Stimulated activated CD8-positive, alpha-beta memory T cell treated with anti-CD3 and anti-CD28 coated beads, Interleukin-7, amount 100 ng/mL, for 1 hour (primary cell): ENCODE measurements at regions not wholly inside any gene's neighbourhood (a gene's known extent, or its start where the extent isn't known, plus 50 kb on each side); places are given as distances from the start of the nearest gene placed in this dataset.
"Not testable (repeated sequence)": the region's sequence is repeated elsewhere in the genome, so short reads cannot be mapped to it uniquely, and the experiment has no call there.

ENCODE experiments used
- DNase-seq, 2 donors: peaks; one replicate each; pipeline ENCODE4 v3.0.0-alpha.2; 2020; ENCODE audit warnings: low read depth in 2 of 2

DNA sequence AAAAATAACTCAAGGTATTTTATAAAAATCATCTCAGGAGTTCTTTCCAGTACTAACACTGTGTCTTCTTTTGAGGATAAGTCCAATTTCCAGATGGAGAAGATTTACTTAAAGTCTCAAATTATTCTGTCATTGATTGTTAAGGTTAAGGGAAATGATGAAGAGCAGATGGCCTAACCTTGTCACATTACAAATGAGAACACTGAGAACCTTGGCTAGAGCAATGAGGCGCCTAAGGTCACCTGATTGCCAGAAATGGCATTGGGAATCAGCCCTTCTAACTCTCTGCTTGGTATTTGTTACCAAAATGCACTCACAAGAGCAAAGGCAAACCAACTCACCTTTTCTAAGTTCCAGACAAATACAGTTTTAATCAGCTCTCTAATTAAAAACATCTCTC lies 835.1 kb downstream of the RNF144A start:
- DNase-seq: no peak

DNA sequence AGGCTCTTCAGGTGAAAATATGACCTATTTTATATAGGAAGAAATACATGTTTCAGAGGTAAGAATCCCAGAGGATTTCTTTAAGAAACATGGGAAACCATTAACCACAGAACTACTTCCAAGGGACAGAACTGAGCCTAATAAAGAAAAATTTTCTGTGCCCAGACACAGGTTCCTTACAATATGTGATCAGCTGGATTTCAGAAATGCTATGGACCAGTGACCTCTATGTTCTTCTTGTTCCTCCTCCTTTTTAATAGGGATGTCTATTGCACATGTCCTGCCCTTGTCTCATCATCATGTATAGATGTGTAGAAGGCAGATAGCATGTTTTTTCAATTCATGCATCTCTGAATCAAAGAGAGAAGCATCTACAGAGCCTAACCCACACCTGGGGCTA lies 836.6 kb downstream of the RNF144A start:
- DNase-seq: no peak

DNA sequence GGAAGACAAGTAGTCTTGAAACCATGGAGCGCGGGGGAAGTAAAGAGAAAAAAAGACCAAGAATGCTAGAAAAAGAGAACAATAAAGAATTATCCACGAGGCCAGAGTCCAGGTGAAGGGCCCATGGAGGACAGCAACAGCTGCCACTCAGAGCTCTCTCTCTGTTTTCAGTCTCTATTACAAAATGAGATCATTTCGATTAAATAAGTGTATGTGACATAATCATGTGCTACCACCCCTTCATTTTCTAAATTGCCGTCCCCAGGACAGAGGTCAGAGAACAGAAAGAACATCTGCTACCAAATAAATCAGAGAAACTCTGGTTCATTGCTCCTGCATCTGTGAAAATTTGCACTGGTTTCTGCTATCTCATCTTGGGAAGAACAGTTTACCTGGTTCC lies 838.7 kb downstream of the RNF144A start:
- DNase-seq: no peak

DNA sequence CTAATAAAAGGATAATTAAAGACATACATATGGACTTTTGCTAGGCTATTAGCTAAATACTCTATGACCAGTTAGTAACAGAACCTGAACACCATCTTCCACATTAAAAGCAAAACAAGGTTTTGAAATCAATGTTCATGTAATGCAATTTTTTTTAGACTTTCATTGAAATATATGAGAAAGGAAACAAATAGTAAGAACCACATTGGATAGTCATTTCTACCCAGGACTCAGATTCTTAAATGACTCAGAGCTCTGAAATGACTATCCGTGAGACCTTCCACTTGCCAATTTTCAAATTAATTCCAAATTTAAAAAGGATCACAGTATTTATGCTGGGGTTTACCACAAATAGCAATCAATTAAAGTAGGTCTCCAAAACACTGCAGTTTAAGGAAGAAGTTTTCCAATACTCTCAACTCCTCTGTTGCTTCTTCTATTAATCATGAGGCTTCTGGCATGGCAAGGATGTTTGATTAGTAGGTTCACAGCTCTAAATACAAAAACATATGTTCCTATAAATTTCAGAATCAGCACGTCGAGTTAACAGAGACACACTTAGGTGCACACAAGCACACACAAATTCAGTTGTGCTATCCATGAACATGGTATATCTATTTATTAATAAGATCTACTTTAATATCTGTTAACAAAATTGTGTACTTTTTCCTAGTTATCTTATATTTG lies 841.0 kb downstream of the RNF144A start:
- DNase-seq: no peak

DNA sequence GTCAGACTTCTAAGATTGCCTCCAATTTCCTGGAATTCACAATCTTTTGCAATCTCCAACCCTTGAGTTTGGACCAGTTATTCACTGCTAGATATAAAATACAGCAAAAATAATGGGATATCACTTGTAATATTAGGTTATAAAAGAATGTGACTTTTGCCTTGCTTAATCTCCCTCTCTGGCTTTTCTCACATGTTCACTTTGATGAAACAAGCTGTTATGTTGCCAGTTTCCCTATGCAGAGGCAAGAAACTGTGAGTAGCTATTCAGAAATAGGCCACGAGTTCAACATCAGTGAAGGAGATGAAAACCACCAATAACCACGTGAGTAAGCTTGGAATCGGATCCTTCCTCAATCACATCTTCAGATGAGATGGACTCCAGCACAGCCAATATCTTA lies 842.7 kb downstream of the RNF144A start:
- DNase-seq: no peak

DNA sequence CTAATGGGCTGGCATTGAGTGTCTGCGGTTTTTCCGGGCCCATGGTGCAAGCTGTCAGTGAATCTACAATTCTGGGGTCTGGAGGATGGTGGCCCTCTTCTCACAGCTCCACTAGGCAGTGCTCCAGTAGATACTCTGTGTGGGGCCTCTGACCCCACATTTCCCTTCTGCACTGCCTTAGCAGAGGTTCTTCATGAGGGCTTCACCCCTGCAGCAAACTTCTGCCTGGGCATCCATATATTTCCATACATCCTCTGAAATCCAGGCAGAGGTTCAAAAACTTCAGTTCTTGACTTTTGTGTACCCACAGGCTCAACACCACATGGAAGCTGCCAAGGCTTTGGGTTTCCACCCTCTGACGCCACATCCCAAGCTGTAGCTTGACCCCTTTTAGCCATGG lies 846.2 kb downstream of the RNF144A start:
- DNase-seq: not testable (repeated sequence)

DNA sequence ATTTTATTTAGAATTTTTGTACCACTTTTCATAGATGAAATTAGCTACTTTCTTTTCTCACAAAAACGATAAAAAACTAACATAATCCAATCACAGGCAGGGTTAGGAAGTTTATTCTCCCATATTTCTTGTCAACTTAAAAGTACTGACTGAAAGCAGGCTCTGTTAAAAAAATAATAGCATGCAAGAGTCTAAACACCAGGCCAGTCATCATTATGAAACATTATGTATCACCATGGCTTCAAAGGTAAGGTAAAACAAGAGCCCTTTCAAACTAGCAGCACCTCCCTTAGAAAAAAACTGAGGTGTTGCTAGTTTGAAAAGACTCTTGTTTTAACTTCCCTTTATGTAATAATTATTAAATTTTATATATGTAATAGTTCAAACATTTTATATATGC lies 848.0 kb downstream of the RNF144A start:
- DNase-seq: no peak

DNA sequence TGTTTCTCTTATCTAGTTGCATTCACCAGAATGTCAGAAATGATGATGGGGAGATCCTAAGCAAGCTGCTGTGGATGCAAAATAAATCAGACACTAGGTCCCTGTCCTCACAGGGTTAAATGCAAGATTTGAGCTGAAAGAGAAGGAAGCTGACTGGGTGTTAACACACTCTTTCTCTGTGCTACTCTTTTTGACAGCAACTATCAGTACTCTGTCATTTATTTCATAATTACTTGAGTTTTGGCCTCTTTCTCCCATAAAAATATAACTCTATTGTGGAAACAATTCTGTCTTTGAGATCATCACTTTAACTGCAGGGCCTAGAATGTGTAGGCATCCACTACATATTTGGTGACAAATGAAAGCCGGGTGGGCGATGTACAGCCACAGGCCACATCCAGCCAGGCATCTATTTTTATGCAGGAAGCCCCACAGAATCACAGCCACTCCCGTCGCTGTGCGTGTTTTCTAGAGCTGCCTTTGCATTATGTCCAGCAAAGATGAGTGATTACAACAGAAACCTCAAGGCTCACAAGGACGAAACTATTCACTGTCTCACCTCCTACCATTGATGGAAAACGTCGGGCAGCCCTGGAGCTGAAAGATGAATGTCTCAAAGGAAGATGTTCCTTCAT lies 849.0 kb downstream of the RNF144A start:
- DNase-seq: no peak

DNA sequence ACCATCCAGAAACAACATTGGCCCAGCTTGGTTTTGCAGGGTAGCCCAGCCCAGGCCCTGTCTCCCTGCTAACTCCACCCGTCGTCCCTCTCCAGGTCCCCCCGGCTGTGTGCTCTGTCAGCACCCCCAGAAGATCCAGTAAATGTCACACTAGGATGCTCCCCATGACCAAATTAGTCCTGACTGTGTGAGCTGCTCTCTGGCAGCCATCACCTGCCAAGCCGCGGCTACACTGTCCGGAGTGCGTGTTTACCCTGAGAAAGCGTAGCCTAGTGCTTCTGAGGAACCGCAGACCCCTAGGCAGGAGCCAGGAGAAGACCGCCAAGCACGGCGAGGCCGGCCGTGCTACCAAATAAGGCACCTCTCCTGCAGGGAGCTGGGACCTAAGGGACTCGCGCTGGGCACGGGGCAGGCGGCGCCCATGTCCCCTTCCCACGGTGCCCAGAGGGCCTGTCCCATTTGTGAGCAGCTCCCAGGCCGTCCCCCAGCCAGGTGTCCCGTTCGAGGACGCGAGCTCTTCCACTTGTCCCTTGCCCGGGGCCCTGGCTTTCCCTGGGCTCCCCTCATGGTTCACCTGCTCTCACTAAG lies 849.9 kb downstream of the RNF144A start:
- DNase-seq: no peak

DNA sequence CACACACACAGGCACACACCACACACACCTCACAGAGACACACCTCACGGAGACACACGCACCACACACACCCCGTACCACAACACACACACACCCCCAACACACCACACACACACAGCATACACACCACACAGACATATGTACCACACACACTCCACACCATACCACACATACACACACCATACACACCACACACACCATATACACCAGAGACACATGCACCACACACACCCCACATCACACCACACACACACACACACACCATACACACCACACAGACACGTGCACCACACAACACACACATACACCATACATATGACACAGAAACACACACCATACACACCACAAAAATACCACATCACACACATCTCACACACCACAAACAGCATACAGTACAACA lies 850.7 kb downstream of the RNF144A start:
- no peak for DNase-seq

DNA sequence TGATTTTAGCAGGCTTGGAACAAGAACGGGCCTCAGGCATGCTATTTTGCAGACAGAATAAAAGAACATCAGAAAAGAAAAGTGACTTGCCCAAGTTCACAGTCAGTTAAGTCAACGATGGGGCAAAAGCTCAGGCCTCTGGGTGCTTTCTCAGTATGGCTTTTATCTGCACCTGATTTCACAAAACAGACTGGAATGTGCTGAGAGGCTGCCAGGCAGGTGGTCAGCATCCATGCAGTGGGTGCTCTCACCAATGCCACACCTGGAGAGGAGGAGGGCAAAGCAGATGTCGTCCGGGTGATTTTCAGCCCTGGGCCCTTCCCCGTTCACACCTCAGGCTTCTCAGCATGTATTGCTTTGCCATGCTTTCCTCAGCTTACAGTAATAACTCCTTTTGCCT lies 854.6 kb downstream of the RNF144A start:
- DNase-seq: no peak

DNA sequence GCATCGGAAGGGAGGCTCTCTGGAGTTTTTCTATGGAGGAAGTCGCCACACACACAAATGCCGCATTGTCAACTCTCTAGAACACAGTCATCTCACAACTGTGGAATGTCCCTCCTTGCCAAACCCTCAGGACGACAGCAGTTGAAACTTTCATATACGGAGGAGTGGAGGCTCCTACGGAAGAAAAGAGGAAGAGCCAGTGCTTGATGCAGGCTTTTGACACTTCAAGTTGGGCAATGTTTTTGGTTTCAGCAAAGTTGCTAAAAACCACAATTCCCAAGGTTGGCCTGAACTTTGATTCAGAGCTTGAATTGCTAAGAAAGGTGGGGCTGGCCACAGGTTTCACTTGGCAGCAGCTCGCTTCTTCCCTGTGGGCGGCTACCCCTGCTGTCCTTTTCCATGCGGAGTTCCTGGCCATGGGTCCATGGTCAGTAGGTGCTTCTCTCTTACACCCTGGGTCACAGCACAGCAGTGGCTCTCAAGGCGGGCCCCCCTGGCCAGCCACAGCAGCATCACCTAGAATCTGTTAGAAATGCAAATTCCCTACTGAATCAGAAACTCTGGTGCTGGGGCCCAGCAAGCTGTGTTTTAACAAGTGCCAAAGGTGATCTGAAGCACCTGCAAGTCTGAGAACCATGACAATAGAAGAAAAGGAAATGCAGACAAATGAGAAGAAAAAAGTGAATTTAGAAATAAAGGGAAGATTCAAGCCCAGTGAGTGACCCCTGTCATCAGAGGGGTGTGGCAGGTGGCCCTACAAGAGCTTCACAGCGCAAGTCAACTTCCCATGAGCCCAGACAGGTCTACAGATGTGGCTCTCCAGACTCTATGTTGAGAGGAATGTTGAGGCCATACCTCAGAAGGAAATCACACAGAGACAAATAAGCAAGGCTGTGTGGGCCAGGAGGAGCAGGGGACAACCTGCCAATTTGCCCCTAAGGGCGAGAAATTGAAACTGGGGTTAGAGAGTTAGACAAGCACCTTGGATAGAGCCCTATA lies 856.4 kb downstream of the RNF144A start:
- no peak for DNase-seq

DNA sequence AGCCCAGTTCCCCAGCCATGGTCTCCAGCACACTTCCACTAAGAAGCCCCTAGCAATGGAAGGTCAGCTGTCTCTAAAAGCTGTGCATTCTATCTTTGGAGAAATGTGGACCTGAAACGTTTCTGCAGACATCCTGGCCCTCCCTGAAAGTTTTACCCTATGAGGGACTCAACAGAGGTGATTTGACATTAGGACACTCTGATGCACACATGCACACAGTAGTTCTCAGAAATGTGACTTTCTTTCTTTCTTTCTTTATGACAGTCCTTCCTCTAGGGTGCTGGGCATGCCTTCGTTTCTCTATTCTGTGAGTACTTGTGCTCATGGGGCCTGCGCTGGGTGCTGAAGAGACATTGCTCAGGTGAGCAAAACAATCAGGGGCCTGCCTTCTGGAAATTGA lies 857.3 kb downstream of the RNF144A start:
- no peak for DNase-seq

DNA sequence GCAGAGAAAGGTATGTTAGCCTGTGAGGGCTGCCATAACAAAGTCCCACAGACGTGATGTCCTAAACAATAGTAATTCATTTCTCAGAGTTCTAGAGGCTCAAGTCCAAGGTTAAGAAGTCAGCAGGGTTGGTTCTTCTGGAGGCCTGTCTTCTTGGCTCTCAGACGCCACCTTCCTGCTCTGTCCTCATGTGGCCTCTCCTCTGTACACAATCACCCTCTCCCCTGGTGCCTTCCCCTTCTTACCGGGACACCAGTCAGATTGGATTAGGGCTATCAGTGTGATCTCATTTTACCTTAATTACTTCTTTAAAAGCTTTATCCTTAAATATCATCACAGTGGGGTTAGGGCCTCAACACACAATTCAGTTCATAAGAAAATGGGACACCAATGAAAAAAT lies 860.5 kb downstream of the RNF144A start:
- DNase-seq: no peak

DNA sequence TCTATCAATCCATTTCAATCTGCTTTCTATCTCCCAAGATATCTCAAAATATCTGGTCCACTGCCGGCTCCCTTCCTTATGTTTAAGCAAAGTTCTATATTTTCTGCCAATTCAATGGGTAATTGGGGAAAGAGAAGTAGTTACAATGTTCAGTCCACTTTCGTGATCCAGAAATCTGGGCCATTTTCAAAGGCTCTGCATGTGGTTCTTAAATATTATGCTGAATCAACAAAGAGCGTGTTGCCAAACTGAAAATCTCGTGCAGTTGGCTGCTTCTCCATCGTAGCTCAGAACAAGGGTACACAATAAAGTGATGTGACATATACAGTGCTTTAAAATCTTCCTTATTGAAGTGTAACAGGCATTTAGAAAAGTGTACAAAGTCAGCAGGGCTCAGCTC lies 863.1 kb downstream of the RNF144A start:
- no peak for DNase-seq

DNA sequence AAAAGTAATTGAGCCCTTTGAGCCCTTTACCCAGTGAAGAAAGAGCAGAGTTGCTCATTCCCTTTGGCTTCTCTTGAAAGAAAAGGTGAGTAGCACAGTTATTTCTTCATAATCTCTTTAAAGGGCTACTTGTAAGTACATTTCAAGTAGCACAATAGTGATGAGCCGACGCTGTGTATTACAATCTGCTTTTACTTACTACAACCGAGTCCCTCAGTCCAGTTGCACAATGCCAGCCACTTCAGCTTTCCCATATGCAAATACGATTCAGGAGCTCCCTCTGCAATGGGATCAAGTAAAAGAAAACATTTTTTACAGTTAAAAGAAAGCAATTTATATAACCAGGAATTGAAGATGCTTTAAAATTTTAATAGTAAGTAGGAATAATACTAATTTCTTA lies 868.5 kb downstream of the RNF144A start:
- DNase-seq: no peak

DNA sequence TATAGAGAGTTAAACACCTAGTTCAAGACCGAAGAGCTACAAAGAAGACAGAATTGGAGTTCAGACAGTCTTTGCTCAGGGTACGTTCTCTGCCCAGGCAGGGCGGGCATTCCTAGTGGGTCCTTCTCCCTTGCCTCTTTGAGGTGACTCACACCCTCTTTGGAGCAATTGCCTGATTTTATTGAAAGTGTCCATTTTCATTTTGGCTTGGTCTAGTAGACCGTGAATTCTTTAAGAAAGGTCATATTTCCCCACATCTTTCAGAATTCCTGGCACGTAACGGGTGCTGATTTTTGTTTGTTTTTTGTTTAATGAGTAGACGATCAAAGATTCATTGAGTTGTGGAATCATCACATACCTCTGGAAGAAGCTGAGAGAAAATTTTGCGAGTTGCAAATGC lies 871.5 kb downstream of the RNF144A start:
- no peak for DNase-seq

DNA sequence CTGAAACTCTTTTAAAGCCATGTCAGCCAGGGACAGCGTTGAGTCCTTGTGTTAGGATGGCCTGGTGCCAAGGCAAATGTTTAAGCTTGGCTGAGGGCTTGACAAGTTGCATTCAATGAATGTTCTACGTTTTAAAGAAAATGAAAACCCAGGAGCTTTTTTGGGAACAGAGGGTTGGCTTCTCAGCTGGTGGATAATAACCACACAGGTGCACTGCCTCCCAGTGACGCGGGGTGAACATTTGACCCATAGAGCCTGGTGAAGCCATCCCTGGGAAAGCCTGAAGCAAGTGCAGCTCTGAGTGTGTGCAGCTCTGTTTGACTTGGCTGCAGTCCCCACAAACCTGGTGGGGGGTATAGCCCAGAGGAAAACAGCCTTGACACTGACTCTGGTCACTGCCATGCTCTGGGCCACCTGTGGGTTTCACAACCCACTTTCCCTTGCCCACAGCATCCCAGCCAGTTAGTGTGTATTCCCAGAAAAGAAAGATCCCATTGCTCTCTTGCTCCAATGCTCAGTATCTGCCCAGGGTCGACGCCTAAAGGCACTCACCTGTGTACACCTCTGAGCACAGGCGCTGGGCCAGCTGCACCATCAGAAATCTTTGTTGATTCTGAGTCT lies 874.9 kb downstream of the RNF144A start:
- no peak for DNase-seq

DNA sequence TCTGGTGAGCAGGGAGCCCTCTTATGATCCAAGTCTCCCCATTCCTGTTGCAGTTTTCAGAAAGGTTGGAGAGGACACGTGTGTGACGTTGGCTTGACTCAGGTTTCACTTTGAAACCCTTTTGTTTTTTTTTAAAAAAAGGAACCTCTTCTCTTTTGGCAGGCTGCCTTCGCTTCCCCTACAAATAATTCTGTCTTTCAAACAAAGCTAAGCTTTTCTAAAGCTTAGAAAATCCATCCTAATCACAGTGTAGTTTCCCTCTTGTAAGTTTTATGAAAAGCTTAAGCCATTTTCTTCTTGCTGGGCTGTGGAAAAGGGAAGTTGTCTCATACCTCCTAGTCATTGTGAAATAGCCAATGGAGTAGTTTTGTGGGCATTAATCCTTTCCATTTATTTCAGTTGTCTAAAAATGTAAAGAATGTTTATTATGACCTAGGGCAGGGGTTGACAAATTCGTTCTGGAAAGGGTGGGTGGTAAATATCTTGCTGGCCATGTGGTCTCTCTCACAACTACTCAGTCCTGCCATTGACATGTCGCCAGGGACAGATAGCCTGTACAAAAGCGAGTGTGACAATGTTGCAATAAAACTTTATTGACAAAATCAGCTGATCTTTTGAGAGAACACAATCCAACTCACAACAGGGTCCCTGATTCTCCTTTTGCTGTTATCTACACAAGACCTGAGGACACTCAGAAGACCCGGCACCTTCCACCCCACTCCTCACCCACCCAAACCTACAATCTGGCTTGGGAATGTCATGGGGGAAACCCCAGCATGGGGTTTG lies 878.8 kb downstream of the RNF144A start:
- DNase-seq: no peak

DNA sequence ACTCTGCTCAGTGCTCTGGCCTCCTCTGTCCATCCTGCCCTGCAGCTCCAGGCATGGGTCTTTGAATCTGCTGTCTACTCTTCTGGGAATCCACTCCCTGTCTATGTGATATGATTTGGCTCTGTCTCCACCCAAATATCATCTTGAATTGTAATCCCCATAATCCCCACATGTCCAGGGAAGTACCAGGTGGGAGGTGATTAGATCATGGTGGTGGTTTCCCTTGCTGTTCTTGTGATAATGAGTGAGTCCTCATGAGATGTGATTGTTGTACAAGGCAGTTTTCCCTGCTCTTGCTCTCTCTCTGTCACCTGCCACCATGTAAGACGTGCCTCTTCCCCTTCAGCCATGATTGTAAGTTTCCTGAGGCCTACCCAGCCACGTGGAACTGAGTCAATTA lies 881.8 kb upstream of the ID2 start:
- no peak for DNase-seq

DNA sequence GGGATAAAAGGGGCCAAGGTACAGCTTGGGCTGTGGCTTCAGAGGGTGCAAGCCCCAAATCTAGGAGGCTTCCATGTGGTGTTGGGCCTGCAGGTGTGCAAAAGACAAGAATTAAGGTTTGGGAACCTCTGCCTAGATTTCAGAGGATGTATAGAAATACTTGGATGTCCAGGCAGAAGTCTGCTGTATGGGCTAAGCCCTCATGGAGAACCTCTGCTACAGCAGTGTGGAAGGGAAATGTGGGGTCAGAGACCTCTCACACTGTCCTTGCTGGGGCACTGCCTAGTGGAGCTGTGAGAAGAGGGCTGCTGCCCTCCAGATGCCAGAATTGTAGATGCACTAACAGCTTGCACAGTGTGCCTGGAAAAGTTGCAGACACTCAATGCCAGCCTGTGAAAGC lies 880.6 kb upstream of the ID2 start:
- no peak for DNase-seq
